ENCODE measurements at regions not wholly inside any gene's neighbourhood (a gene's known extent, or its start where the extent isn't known, plus 50 kb on each side); places are given as distances from the start of the nearest gene placed in this dataset.

GRCh38 chr12:19064713-19065112 is 64.8 kb upstream of the PLEKHA5 start:
- no peak for TF ChIP-seq TAF1 (IDR thresholded peaks at IDR 0.05; ENCODE audit: low read depth)
- TF ChIP-seq TCF12 (IDR thresholded peaks at IDR 0.05; ENCODE audit: low read depth) = no peak
